ENCODE measurements at regions not wholly inside any gene's neighbourhood (a gene's known extent, or its start where the extent isn't known, plus 50 kb on each side); places are given as distances from the start of the nearest gene placed in this dataset.

DNA sequence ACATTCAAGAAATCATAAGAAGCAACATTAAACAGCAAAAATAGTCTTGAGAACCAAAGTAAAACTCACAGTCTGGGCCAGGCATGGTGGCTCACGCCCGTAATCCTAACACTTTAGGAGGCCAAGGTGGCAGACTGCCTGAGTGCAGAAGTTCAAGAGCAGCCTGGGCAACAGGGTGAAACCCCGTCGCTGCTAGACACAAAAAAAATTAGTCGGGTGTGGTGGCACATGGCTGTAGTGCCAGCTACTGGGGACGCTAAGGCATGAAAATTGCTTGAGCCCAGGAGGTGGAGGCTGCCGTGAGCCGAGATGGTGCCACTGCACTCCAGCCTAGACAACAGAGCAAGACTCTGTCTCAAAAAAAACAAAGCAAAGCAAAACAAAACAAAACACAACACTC, 117.7 kb upstream of the GOLGA6L6 start:
- TF ChIP-seq, protein P1, sequence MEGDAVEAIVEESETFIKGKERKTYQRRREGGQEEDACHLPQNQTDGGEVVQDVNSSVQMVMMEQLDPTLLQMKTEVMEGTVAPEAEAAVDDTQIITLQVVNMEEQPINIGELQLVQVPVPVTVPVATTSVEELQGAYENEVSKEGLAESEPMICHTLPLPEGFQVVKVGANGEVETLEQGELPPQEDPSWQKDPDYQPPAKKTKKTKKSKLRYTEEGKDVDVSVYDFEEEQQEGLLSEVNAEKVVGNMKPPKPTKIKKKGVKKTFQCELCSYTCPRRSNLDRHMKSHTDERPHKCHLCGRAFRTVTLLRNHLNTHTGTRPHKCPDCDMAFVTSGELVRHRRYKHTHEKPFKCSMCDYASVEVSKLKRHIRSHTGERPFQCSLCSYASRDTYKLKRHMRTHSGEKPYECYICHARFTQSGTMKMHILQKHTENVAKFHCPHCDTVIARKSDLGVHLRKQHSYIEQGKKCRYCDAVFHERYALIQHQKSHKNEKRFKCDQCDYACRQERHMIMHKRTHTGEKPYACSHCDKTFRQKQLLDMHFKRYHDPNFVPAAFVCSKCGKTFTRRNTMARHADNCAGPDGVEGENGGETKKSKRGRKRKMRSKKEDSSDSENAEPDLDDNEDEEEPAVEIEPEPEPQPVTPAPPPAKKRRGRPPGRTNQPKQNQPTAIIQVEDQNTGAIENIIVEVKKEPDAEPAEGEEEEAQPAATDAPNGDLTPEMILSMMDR (IDR thresholded peaks at IDR 0.05; ENCODE audit: low read depth, low read length, poor library complexity, severe bottlenecking): no peak
- TF ChIP-seq EZH2phosphoT487 (IDR thresholded peaks at IDR 0.05; ENCODE audit: borderline replicate concordance, low read length): no peak
